GM12892 (cell line): ENCODE measurements at regions not wholly inside any gene's neighbourhood (a gene's known extent, or its start where the extent isn't known, plus 50 kb on each side); places are given as distances from the start of the nearest gene placed in this dataset.

Experiments
- POLR2A ChIP-seq: IDR thresholded peaks from 2 replicates; pipeline ENCODE4 v1.6.1; 2011; ENCODE audit warnings: low read depth, low read length, control low read depth
- POLR2AphosphoS5 ChIP-seq: IDR thresholded peaks from 2 replicates; pipeline ENCODE4 v1.6.1; 2011; ENCODE audit warnings: low read depth, low read length, control low read depth
- TAF1 ChIP-seq: IDR thresholded peaks from 2 replicates; pipeline ENCODE4 v1.6.1; 2011; ENCODE audit warnings: low read depth, mild to moderate bottlenecking, control low read depth, low read length, borderline replicate concordance

DNA sequence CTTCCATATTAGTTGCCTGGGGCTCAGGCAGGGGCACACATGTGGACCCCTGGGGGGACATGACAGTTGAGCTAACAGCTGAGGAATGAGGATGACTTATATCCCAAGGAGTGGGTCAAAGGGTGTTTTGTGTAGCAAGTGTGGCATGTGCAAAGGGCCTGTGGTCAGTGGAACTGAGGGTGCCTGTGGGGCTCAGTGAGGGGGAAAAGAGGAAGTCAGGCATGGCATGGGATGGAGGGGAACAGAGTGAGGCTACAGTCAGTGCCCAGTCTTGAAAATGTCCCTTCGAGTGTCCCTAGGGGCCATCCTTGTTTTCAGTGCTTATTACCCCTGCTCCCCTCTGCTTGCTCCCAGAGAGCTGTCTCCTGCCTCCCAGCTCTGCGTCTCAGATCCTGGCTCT is 64.3 kb upstream of the CD99 start:
- no peak for TF ChIP-seq POLR2A
- no peak for TF ChIP-seq TAF1
- no peak for TF ChIP-seq POLR2AphosphoS5
